ELR (cell line): ENCODE measurements at regions not wholly inside any gene's neighbourhood (a gene's known extent, or its start where the extent isn't known, plus 50 kb on each side); places are given as distances from the start of the nearest gene placed in this dataset.

Experiments
- DNase-seq: peaks from one replicate; pipeline ENCODE4 v3.0.0-alpha.2; 2015; ENCODE audit warnings: low read depth

GRCh38 chr15:95394186-95395067, 936.1 kb upstream of the NR2F2 start:
- peak; percentile 5 for DNase-seq

GRCh38 chr15:95400428-95400827, 930.1 kb upstream of the NR2F2 start:
- DNase-seq, result no peak

DNA sequence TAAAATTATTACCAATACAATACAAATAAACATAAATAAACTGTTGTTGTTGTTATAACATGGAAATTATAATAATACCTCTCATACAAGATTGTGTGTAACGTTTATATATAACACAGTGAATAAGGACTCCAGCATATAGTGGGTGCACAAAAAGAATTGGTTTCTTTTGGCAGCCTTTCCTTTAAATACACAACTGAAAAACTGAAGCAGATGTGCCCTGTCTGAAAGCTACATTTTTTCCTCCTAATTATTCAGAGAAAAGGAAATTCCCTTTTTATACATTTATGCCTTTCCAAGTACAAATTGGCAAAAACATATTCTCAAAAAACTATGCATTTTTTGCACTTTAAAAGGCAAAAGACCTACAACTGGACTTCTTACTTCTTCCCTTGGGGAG, 928.9 kb upstream of the NR2F2 start:
- no peak for DNase-seq

- DNase-seq, result peak; percentile 6
Observed at GRCh38 chr15:95405447-95405846, 925.1 kb upstream of the NR2F2 start.

DNA sequence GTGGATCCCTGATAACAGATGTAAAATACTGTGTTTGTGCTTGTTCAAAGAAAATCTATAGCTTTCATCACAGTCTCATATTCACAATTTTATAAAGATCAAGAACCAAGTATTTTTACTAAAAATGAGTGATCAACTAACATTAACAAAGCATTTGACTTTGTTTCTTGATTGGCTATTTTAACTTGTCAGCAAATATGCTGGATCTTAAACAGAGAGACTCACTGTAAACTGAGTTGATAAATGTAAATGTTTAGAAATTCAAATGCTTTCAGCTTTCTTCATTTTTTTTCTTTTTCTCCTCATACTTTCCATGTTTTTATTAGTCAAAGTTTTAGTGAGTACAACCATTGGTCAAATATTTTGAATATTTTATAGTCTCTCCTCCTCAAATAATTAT, 923.0 kb upstream of the NR2F2 start:
- DNase-seq, result no peak

GRCh38 chr15:95409211-95409610, 921.3 kb upstream of the NR2F2 start:
- no peak for DNase-seq

GRCh38 chr15:95409626-95410310, 920.7 kb upstream of the NR2F2 start:
- DNase-seq, result no peak

DNA sequence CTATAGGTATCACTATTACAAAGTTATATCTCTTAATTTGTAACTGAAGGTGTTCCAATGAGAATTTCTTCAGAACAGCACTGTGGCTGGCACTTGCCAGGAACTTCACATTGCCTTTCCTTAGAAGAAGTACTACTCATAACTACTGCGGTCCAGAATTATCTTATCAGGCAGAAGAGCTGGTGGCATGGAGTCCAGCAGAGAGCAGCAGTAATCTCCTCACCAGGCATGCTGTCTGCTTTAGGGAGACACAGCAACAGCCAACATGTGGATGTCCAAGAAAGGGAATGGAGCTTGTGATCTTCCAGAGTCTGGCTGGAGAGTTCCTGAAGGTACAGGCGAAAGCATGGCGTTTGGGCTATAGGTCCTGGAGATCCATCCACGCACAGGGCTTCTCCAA, 919.7 kb upstream of the NR2F2 start:
- no peak for DNase-seq

DNA sequence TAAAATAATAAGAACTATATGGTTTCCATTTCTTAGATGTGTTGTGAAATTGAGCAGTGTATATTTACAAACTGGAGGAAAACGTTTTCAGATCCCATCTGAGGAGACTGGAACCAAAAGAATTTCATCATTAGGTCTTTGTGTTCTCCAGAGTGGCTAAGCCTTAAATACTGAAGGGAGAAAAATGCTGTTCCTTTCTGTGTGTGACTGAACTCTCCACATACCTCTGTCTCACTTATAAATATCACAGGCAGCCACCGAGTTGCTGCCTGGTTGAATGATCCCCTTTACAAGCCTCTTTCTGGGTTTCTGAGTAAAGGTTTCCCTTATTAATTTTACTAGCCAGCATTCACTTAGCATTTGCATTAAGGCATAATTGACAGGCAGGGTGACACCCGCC, 913.9 kb upstream of the NR2F2 start:
- no peak for DNase-seq

DNA sequence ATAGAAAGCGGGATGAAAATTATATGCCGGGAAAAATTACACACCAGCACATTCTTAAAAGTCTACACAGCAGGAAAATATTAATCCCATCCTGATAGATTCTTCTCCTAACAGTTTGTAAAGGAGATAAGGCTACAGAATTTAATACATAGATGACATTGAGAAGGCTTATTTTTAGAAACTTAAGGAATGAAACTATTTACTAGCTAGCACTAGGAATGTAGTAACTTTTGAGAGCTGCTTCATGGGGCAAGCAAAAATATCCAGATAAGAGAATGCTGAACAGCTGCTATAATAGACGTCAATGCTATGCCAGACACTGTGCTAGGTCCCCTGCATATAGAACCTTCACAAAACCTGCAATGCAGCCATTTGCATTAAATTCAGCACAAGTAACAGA, 912.7 kb upstream of the NR2F2 start:
- no peak for DNase-seq

- DNase-seq, result no peak
Observed at GRCh38 chr15:95422255-95422654, 908.2 kb upstream of the NR2F2 start.

DNA sequence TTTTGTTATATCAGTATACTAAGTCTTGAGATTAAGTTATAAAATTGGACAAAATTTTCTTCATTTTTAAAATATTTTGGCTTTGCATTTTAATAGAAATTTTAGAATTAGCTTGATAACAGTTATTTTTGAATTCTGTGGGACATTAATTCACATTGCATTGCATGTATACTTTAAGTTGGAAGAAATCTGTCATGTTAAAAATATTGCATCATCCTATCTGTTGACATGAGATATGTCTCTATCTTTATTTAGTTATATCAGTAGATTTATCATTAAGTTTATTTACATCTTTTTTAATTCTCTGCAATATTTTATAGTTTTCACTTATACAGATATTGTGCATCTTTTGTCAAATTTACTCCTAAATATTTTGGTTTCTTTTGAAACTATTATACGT, 904.6 kb upstream of the NR2F2 start:
- no peak for DNase-seq

DNA sequence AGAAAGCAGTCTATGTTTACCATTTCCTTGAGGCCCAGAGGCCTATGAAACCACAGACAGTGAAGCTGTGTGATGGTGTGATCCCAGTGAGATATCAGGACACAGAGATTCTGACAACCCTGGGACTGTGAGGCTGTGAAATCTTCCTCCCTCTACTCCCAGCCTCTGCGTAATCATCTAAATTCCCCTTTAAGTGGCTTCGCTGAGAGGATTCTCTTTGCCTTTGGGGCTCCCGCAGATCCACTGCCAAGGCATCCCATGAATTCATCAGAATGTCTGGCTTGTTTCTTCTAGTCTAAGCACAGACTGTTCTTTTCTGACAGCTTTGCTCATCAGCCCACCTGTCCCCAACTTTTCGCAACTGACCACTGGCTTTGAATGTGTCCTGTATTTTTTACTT, 901.2 kb upstream of the NR2F2 start:
- no peak for DNase-seq

GRCh38 chr15:95431518-95431917, 899.0 kb upstream of the NR2F2 start:
- no peak for DNase-seq

DNA sequence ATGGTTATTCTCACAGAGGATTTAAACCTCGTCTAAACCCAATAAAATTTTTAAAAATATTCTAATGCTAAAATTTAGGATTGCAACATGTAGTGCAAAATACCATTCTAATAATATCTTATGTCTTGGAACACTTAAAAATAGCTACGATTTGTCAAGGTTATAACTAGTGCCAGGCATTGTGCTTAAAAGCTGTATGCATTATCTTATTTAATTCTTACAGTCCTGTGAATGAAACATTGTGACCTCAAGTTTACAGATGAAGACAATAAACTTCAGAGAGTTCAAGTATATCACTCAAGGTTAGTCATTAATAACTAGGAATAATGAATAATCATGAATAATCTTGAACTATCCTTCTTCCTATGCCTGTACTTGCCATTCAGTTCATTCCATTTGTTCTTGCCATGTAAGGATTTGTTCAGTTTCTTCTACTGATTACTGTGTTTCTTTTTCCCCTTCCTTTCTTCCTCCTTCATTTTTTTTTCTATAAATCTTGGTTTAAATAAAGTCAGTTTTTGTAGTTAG, 897.6 kb upstream of the NR2F2 start:
- no peak for DNase-seq

DNA sequence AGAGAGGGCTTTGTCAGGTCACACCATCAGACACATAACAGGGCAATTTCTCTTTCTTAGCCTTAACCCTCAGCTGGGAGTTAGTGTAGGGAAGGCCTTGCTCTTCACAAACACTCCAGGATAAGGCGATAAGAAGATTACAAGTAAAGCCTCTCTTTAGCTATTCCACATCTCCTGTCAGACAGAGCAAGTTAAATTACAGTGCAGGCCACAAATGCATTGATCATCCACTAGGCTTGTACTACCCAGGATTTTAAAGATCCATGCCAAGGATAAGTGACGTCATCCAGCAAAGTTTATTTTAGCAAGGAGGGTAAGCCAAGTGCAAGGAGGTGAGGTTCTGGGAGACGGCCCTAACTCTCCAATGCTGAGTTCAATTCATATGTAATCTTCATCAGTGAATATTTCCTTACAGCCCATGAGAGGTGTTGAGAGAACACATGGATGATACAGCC, 890.6 kb upstream of the NR2F2 start:
- no peak for DNase-seq

- DNase-seq, result no peak
Observed at GRCh38 chr15:95440712-95441111, 889.8 kb upstream of the NR2F2 start.

DNA sequence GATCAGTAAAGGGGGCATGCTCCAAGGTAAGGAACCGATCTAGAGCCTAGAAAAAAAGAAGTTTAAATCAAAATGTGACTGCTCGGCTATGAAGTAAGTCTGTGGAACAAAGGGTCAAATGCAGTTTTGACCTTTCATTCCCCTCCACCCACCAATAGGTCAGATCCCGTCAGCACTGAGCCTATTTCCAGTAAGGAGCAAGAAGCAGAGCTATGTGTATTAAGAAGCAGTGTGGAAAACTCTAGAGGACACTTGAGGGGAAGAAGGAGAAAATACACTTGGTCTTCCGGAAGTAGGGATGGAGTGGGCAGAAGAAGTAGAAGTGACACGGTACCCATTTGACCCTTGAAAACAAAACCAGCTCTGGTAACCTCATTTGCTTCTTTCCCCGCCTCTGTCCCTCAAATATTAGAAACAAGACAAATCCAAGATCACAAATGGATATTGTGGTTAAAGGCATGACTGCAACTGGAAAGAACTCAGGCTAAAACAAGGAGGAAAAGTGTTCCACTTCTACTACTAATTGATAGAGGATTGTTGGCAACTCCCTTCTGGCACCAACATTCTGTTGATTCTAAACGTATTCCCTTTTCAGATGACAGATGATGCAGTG, 888.3 kb upstream of the NR2F2 start:
- no peak for DNase-seq

GRCh38 chr15:95444860-95445259, 885.6 kb upstream of the NR2F2 start:
- no peak for DNase-seq

DNA sequence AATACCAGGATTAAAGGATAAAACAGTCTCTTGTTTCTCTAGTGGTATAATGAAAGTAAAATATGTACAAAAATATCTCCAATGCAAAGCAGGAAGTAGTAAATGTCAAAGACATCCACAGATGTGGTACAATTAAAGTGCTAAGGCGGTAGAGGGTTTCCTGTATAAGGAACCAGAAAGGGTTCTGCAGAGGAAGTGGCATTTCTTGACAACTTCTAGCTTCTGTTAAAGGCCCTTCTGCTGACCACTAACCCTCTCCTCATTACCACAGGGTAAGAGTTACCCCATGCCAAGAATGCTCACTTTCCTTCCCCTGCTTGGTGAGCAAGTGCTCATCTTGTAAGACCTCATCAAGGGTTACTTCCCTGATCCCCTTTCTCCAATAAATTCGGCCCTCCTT, 883.6 kb upstream of the NR2F2 start:
- DNase-seq, result no peak

DNA sequence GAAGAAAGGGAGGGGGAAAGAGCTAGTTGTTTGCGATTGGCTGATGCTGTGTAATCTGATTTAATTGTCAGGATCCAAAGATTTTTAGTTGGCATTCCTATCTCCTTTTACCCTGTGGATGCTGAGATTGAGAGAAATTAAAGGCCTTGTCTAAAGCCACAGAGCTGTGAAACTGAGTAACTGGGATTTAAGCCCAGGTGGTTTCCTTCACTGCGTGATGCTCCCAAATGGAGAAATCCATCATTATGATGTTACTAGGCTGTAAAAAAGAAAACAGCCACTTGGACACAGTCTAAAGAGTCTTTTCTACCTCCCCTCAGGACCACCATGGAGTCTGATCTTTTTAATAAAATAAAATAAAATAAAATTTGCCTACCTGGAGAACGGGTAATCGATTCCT, 883.0 kb upstream of the NR2F2 start:
- no peak for DNase-seq

- DNase-seq, result no peak
Observed at GRCh38 chr15:95448531-95449229, 881.8 kb upstream of the NR2F2 start.
